Stimulated activated CD8-positive, alpha-beta memory T cell treated with anti-CD3 and anti-CD28 coated beads, Interleukin-2, amount 100 ng/mL, for 48 hours (primary cell): ENCODE measurements at regions not wholly inside any gene's neighbourhood (a gene's known extent, or its start where the extent isn't known, plus 50 kb on each side); places are given as distances from the start of the nearest gene placed in this dataset.
"Not testable (repeated sequence)": the region's sequence is repeated elsewhere in the genome, so short reads cannot be mapped to it uniquely, and the experiment has no call there.

Experiments
- DNase-seq, 2 donors: peaks; one replicate each; pipeline ENCODE4 v3.0.0-alpha.2; 2020; ENCODE audit warnings: low read depth in 2 of 2

GRCh38 chr5:118552731-118553360, 435.5 kb downstream of the DTWD2 start:
- no peak for DNase-seq

- DNase-seq, result no peak
These were observed 436.2 kb downstream of the DTWD2 start for GRCh38 chr5:118552146-118552545.

GRCh38 chr5:118551716-118552115, 436.6 kb downstream of the DTWD2 start:
- no peak for DNase-seq

GRCh38 chr5:118551031-118551430, 437.3 kb downstream of the DTWD2 start:
- DNase-seq, result no peak

- DNase-seq, result no peak
These were observed 439.3 kb downstream of the DTWD2 start for GRCh38 chr5:118548761-118549720.

- DNase-seq, result no peak
These were observed 442.9 kb downstream of the DTWD2 start for GRCh38 chr5:118545470-118545869.

- DNase-seq, result no peak
These were observed 443.4 kb downstream of the DTWD2 start for GRCh38 chr5:118544887-118545449.

GRCh38 chr5:118533923-118534322, 454.4 kb downstream of the DTWD2 start:
- no peak for DNase-seq

- no peak for DNase-seq
These were observed 455.2 kb downstream of the DTWD2 start for GRCh38 chr5:118533156-118533555.

GRCh38 chr5:118531276-118531675, 457.1 kb downstream of the DTWD2 start:
- no peak for DNase-seq

- DNase-seq, result no peak
These were observed 458.8 kb downstream of the DTWD2 start for GRCh38 chr5:118529361-118530144.

GRCh38 chr5:118522626-118523025, 465.7 kb downstream of the DTWD2 start:
- no peak for DNase-seq

- no peak for DNase-seq
These were observed 467.5 kb downstream of the DTWD2 start for GRCh38 chr5:118520771-118521415.

- no peak for DNase-seq
These were observed 468.9 kb downstream of the DTWD2 start for GRCh38 chr5:118519466-118519865.

- DNase-seq, result no peak
These were observed 469.6 kb downstream of the DTWD2 start for GRCh38 chr5:118518720-118519119.

GRCh38 chr5:118511846-118512245, 476.5 kb downstream of the DTWD2 start:
- DNase-seq, result no peak

GRCh38 chr5:118506217-118506852, 482.0 kb downstream of the DTWD2 start:
- DNase-seq, result no peak

- not testable (repeated sequence) for DNase-seq
These were observed 486.1 kb downstream of the DTWD2 start for GRCh38 chr5:118502232-118502631.

- no peak for DNase-seq
These were observed 497.0 kb downstream of the DTWD2 start for GRCh38 chr5:118491351-118491750.

GRCh38 chr5:118486647-118487225, 501.6 kb downstream of the DTWD2 start:
- no peak for DNase-seq

- DNase-seq, result no peak
These were observed 509.1 kb downstream of the DTWD2 start for GRCh38 chr5:118479285-118479684.
